ENCODE measurements at regions not wholly inside any gene's neighbourhood (a gene's known extent, or its start where the extent isn't known, plus 50 kb on each side); places are given as distances from the start of the nearest gene placed in this dataset.

DNA sequence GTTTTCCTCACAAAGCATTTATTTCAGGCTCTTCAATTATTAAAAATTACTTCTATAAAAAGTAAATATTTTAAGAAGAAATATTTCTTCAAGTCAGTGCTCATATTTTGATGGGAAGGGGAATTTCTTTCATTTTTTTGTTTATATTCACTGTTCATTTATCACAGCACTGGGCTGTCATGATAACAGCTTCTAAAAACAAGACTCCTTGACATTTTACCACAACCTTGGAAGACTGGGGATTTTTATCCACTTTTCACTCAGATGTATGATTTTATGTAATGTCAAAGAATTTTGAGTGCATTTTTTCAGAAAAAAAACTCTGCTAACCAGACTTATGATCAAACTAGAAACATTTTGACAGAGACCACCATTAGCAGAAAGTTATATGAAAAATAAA, 149.7 kb downstream of the PHLDA1 start:
- TF ChIP-seq, protein P1, sequence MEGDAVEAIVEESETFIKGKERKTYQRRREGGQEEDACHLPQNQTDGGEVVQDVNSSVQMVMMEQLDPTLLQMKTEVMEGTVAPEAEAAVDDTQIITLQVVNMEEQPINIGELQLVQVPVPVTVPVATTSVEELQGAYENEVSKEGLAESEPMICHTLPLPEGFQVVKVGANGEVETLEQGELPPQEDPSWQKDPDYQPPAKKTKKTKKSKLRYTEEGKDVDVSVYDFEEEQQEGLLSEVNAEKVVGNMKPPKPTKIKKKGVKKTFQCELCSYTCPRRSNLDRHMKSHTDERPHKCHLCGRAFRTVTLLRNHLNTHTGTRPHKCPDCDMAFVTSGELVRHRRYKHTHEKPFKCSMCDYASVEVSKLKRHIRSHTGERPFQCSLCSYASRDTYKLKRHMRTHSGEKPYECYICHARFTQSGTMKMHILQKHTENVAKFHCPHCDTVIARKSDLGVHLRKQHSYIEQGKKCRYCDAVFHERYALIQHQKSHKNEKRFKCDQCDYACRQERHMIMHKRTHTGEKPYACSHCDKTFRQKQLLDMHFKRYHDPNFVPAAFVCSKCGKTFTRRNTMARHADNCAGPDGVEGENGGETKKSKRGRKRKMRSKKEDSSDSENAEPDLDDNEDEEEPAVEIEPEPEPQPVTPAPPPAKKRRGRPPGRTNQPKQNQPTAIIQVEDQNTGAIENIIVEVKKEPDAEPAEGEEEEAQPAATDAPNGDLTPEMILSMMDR (IDR thresholded peaks at IDR 0.05; ENCODE audit: insufficient read depth in 1 of 2, low read depth in 1 of 2, low read length in 1 of 2, severe bottlenecking in 1 of 2, unreplicated experiment in 1 of 2): no peak
- peaks cover 27% of the 10 kb centered on the region for H3K4me1 Mint-ChIP-seq (ENCODE audit: low read depth, unreplicated experiment)
- no peak overlapping the region for H3K4me3 Mint-ChIP-seq (ENCODE audit: unreplicated experiment)
- H3K36me3 Mint-ChIP-seq (ENCODE audit: insufficient read depth, unreplicated experiment): no peaks in the 10 kb centered on the region
- intact Hi-C loops (cut with micrococcal nuclease; ENCODE audit: unreplicated experiment): no loop called here
- H3K27ac Mint-ChIP-seq (ENCODE audit: unreplicated experiment): no peak overlapping the region
- Histone ChIP-seq H3K4me3 (ENCODE audit: low read depth, low read length) (no peak overlapping the region), H3K4me1 (peaks cover 30% of the 10 kb centered on the region), H3K27me3 (replicated peaks; ENCODE audit: control insufficient read depth, insufficient read depth, low read length) (no peaks in the 10 kb centered on the region), H3K9me3 (no peaks in the 10 kb centered on the region), H3K36me3 (ENCODE audit: control insufficient read depth, insufficient read depth, low read length) (no peaks in the 10 kb centered on the region)
- ChIA-PET POLR2A (no interaction called here), CTCF (no interaction called here)
- H3K27me3 Mint-ChIP-seq (ENCODE audit: insufficient read depth, unreplicated experiment): no peaks in the 10 kb centered on the region
- H3K9me3 Mint-ChIP-seq (ENCODE audit: unreplicated experiment): no peaks in the 10 kb centered on the region
- DNase-seq: no peak
- BruUV-seq (replicated peaks): no TSS peak

- no TSS peak for BruUV-seq (replicated peaks)
- DNase-seq: no peak
- peaks cover 14% of the 10 kb centered on the region for H3K9me3 Mint-ChIP-seq (ENCODE audit: unreplicated experiment)
- peak overlapping the region; percentile 79 for H3K27ac Mint-ChIP-seq (ENCODE audit: unreplicated experiment)
- intact Hi-C loops (cut with micrococcal nuclease; ENCODE audit: unreplicated experiment): loop anchor here (1.0 to 5.0 kb wide), 2 partner anchors 112 to 154 kb away; partner anchors contain the start of gene PHLDA1
- no peak overlapping the region for H3K4me3 Mint-ChIP-seq (ENCODE audit: unreplicated experiment)
- ChIA-PET CTCF (no interaction called here), POLR2A (no interaction called here)
- peaks cover 38% of the 10 kb centered on the region for H3K4me1 ChIP-seq
- H3K9me3 ChIP-seq: peaks cover 14% of the 10 kb centered on the region
- H3K36me3 Mint-ChIP-seq (ENCODE audit: insufficient read depth, unreplicated experiment): no peaks in the 10 kb centered on the region
- H3K4me3 ChIP-seq (ENCODE audit: low read depth, low read length): no peak overlapping the region
- H3K27me3 ChIP-seq (replicated peaks; ENCODE audit: control insufficient read depth, insufficient read depth, low read length): no peaks in the 10 kb centered on the region
- TF ChIP-seq, protein P1 (IDR thresholded peaks at IDR 0.05; ENCODE audit: insufficient read depth in 1 of 2, low read depth in 1 of 2, low read length in 1 of 2, severe bottlenecking in 1 of 2, unreplicated experiment in 1 of 2): no peak
- no peaks in the 10 kb centered on the region for H3K27me3 Mint-ChIP-seq (ENCODE audit: insufficient read depth, unreplicated experiment)
- H3K4me1 Mint-ChIP-seq (ENCODE audit: low read depth, unreplicated experiment): peaks cover 31% of the 10 kb centered on the region
- H3K36me3 ChIP-seq (ENCODE audit: control insufficient read depth, insufficient read depth, low read length): no peaks in the 10 kb centered on the region
Measured at GRCh38 chr12:75877763-75878621, 153.6 kb downstream of the PHLDA1 start.

DNA sequence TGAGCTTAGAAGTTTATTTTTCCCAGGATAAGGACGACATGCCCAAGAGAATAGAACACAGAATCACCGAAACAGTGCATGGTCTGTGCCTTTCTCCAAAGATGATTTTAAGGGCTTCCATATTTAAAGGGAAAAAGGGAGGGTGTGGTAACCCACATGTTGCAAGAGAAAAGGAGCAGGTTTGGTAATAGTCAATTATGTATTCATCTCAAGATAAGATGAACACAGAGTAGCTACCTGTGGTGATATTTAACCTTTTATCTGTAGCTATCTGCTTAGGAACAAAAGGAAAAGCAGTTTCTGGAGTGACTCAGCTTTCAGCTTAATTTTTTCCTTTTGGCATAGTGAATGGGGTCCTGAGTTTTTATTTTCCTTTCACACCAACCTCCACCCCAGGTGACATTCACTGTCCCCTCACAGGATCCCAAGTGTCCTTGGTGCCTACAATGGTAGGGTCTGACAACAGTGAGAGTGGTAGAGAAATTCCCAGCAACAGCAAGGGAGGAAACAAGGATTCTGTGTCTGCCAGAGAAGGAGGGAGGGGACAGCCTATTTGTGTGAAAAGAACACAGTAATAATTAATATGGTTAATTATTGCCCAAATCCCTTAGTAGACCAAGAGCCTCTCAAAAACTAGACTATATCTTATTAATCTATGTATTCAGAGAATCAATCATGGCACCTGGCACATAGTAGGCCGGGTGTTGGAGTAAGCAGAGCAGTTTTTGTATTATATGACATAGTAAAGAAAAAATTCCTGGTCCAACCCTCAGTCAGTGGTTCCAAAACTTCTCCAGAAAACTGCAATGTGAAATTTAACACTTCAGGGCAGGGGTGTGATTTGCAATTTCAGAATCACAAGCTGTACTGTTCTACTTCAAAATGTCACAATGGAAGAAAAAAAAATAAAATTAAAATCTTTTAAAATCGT, 154.5 kb downstream of the PHLDA1 start:
- H3K4me3 Mint-ChIP-seq (ENCODE audit: unreplicated experiment): peak overlapping the region; percentile 1
- H3K4me1 Mint-ChIP-seq (ENCODE audit: low read depth, unreplicated experiment): peaks cover 37% of the 10 kb centered on the region
- peaks cover 14% of the 10 kb centered on the region for H3K9me3 Mint-ChIP-seq (ENCODE audit: unreplicated experiment)

More for the DNA sequence above, 154.5 kb downstream of the PHLDA1 start:
- TF ChIP-seq, protein P1 (IDR thresholded peaks at IDR 0.05; ENCODE audit: insufficient read depth in 1 of 2, low read depth in 1 of 2, low read length in 1 of 2, severe bottlenecking in 1 of 2, unreplicated experiment in 1 of 2): no peak
- Histone ChIP-seq H3K9me3 (peaks cover 14% of the 10 kb centered on the region), H3K4me1 (peaks cover 46% of the 10 kb centered on the region), H3K36me3 (ENCODE audit: control insufficient read depth, insufficient read depth, low read length) (no peaks in the 10 kb centered on the region), H3K27me3 (replicated peaks; ENCODE audit: control insufficient read depth, insufficient read depth, low read length) (no peaks in the 10 kb centered on the region), H3K4me3 (ENCODE audit: low read depth, low read length) (no peak overlapping the region)
- intact Hi-C loops (cut with micrococcal nuclease; ENCODE audit: unreplicated experiment): loop anchor here (1.0 to 5.0 kb wide), 2 partner anchors 113 to 155 kb away; partner anchors contain the start of gene PHLDA1
- no peaks in the 10 kb centered on the region for H3K27me3 Mint-ChIP-seq (ENCODE audit: insufficient read depth, unreplicated experiment)
- no TSS peak for BruUV-seq (replicated peaks)
- DNase-seq: peak in 1 of 2 experiments; percentile 26
- CTCF ChIA-PET: no interaction called here
- no peaks in the 10 kb centered on the region for H3K36me3 Mint-ChIP-seq (ENCODE audit: insufficient read depth, unreplicated experiment)
- H3K27ac Mint-ChIP-seq (ENCODE audit: unreplicated experiment): peak overlapping the region; percentile 90
- POLR2A ChIA-PET: no interaction called here
